Liver (tissue), 8 donors: ENCODE measurements at regions not wholly inside any gene's neighbourhood (a gene's known extent, or its start where the extent isn't known, plus 50 kb on each side); places are given as distances from the start of the nearest gene placed in this dataset.

Source experiments
- DNase-seq: peaks from one replicate; pipeline ENCODE4 v3.0.0-alpha.2; 2017; ENCODE audit warnings: low spot score
- H3K27ac ChIP-seq, 2 donors: one replicate each; pipeline ENCODE4 v1.7.0; 2013; ENCODE audit warnings: inconsistent platforms in 2 of 2, low read length in 2 of 2, control low read depth in 1 of 2, low read depth in 1 of 2, mild to moderate bottlenecking in 1 of 2
- H3K27me3 ChIP-seq, 4 donors: one replicate each; pipeline versions ENCODE4 v1.6.1 to v1.7.0; 2013; ENCODE audit warnings: low read length in 3 of 4, inconsistent platforms in 1 of 4, mild to moderate bottlenecking in 1 of 4, moderate library complexity in 1 of 4; ENCODE audit not compliant: control insufficient read depth in 4 of 4, insufficient read depth in 4 of 4
- H3K36me3 ChIP-seq, 4 donors: one replicate each; pipeline versions ENCODE4 v1.6.1 to v1.7.0; 2013; ENCODE audit warnings: low read length in 3 of 4, mild to moderate bottlenecking in 3 of 4, low read depth in 1 of 4, moderate library complexity in 1 of 4; ENCODE audit not compliant: control insufficient read depth in 4 of 4, insufficient read depth in 3 of 4
- H3K4me1 ChIP-seq, 4 donors: one replicate each; pipeline versions ENCODE4 v1.6.1 to v1.7.0; 2013; ENCODE audit warnings: low read length in 3 of 4, mild to moderate bottlenecking in 3 of 4, moderate library complexity in 1 of 4; ENCODE audit not compliant: control insufficient read depth in 4 of 4, insufficient read depth in 4 of 4
- H3K4me3 ChIP-seq, 3 donors: one replicate each; pipeline versions ENCODE4 v1.6.1 to v1.7.0; 2013; ENCODE audit warnings: low read length in 3 of 3, control low read depth in 1 of 3, low read depth in 1 of 3, mild to moderate bottlenecking in 1 of 3
- H3K9ac ChIP-seq, 2 donors: one replicate each; pipeline ENCODE4 v1.7.0; 2013; ENCODE audit warnings: low read length in 2 of 2, mild to moderate bottlenecking in 2 of 2, moderate library complexity in 2 of 2, control low read depth in 1 of 2, low read depth in 1 of 2
- H3K9me3 ChIP-seq, 4 donors: one replicate each; pipeline versions ENCODE4 v1.6.1 to v1.7.0; 2013; ENCODE audit warnings: low read length in 3 of 4; ENCODE audit not compliant: control insufficient read depth in 4 of 4
- CTCF ChIP-seq: fragments of 150-350 bp; IDR thresholded peaks from 2 replicates; pipeline ENCODE4 v1.5.1; 2017; ENCODE audit warnings: improper control_type of control experiment, low read depth, low read length; ENCODE audit not compliant: missing input control
- EGR1 ChIP-seq, 2 donors: IDR thresholded peaks; 2 replicates each; pipeline ENCODE4 v1.6.1; 2016 to 2018; ENCODE audit warnings: antibody characterized with exemption in 2 of 2, low read depth in 2 of 2
- FOXA1 ChIP-seq: IDR thresholded peaks from 2 replicates; pipeline ENCODE4 v1.6.1; 2016; ENCODE audit warnings: antibody characterized with exemption
- GABPA ChIP-seq, 2 donors: IDR thresholded peaks in 1 of 2; conservative IDR thresholded peaks in 1 of 2; 2 replicates each; pipeline ENCODE4 v1.6.1; 2016; ENCODE audit warnings: antibody characterized with exemption in 2 of 2, mild to moderate bottlenecking in 1 of 2, moderate library complexity in 1 of 2
- HNF4A ChIP-seq, 2 donors: conservative IDR thresholded peaks; 2 replicates each; pipeline ENCODE4 v1.6.1; 2016; ENCODE audit warnings: antibody characterized with exemption in 2 of 2, mild to moderate bottlenecking in 2 of 2
- HNF4G ChIP-seq: IDR thresholded peaks from 2 replicates; pipeline ENCODE4 v1.6.1; 2016; ENCODE audit warnings: antibody characterized with exemption
- JUND ChIP-seq, 2 donors: IDR thresholded peaks; 2 replicates each; pipeline ENCODE4 v1.6.1; 2016; ENCODE audit warnings: antibody characterized with exemption in 2 of 2
- NR2F2 ChIP-seq: IDR thresholded peaks from 2 replicates; pipeline ENCODE4 v1.6.1; 2016; ENCODE audit warnings: antibody characterized with exemption
- RAD21 ChIP-seq, 2 donors: IDR thresholded peaks; 2 replicates each; pipeline ENCODE4 v1.6.1; 2016; ENCODE audit warnings: antibody characterized with exemption in 2 of 2, mild to moderate bottlenecking in 2 of 2
- REST ChIP-seq: IDR thresholded peaks from 2 replicates; pipeline ENCODE4 v1.6.1; 2016; ENCODE audit warnings: antibody characterized with exemption, mild to moderate bottlenecking
- RXRA ChIP-seq, 2 donors: IDR thresholded peaks; 2 replicates each; pipeline ENCODE4 v1.6.1; 2017 to 2018; ENCODE audit warnings: antibody characterized with exemption in 2 of 2, mild to moderate bottlenecking in 1 of 2
- SP1 ChIP-seq: IDR thresholded peaks from 2 replicates; pipeline ENCODE4 v1.6.1; 2018; ENCODE audit warnings: antibody characterized with exemption, mild to moderate bottlenecking
- TAF1 ChIP-seq: conservative IDR thresholded peaks from 2 replicates; pipeline ENCODE4 v1.6.1; 2016; ENCODE audit warnings: antibody characterized with exemption, mild to moderate bottlenecking
- YY1 ChIP-seq: IDR thresholded peaks from 2 replicates; pipeline ENCODE4 v1.6.1; 2016; ENCODE audit warnings: antibody characterized with exemption, mild to moderate bottlenecking
- ZBTB33 ChIP-seq: IDR thresholded peaks from 2 replicates; pipeline ENCODE4 v1.6.1; 2016; ENCODE audit warnings: antibody characterized with exemption
- WGBS: extraction: QIAGEN DNeasy Blood & Tissue Kit; methylation state at CpG from one replicate; pipeline ENCODE4 v1.1.7; 2013; 5-methylcytosine and 5-hydroxymethylcytosine counted together
- donor health status: healthy.
- donor health status: healthy.
- donor health status: healthy.
- donor health status: healthy.
- donor health status: healthy.

GRCh38 chr1:117795792-117796191 lies 133.6 kb downstream of the GDAP2 start:
- 84% methylated on average over 5 of the region's 5 CpGs for WGBS
- no peak overlapping the region for H3K4me3 ChIP-seq
- DNase-seq, result no peak
- no peak overlapping the region for H3K9ac ChIP-seq
- TF ChIP-seq RXRA (IDR thresholded peaks at IDR 0.05) (no peak), ZBTB33 (no peak), HNF4G (no peak), CTCF (no peak), TAF1 (no peak), EGR1 (IDR thresholded peaks at IDR 0.05; ENCODE audit: low read depth in 2 of 2) (no peak), JUND (IDR thresholded peaks at IDR 0.05) (no peak), GABPA (IDR thresholded peaks at IDR 0.05 in 1 of 2, conservative IDR thresholded peaks at IDR 0.05 in 1 of 2) (no peak), HNF4A (conservative IDR thresholded peaks at IDR 0.05) (no peak), FOXA1 (no peak), SP1 (no peak), NR2F2 (no peak), RAD21 (IDR thresholded peaks at IDR 0.05) (no peak), REST (no peak)
- no peaks in the 10 kb centered on the region for H3K36me3 ChIP-seq
- no peaks in the 10 kb centered on the region for H3K9me3 ChIP-seq
- no peak overlapping the region for H3K27ac ChIP-seq
- H3K4me1 ChIP-seq, result no peaks in the 10 kb centered on the region
- H3K27me3 ChIP-seq, result no peaks in the 10 kb centered on the region

- 88% methylated on average over 6 of the region's 6 CpGs for WGBS
- Histone ChIP-seq H3K4me1 (no peaks in the 10 kb centered on the region), H3K27me3 (no peaks in the 10 kb centered on the region), H3K36me3 (no peaks in the 10 kb centered on the region), H3K9me3 (no peaks in the 10 kb centered on the region), H3K27ac (no peak overlapping the region), H3K9ac (no peak overlapping the region), H3K4me3 (no peak overlapping the region)
- no peak for DNase-seq
- TF ChIP-seq RXRA (IDR thresholded peaks at IDR 0.05) (no peak), NR2F2 (no peak), YY1 (no peak)
These were observed 133.2 kb downstream of the GDAP2 start for GRCh38 chr1:117796226-117796625.
